ENCODE measurements at regions not wholly inside any gene's neighbourhood (a gene's known extent, or its start where the extent isn't known, plus 50 kb on each side); places are given as distances from the start of the nearest gene placed in this dataset.
"Not testable (repeated sequence)": the region's sequence is repeated elsewhere in the genome, so short reads cannot be mapped to it uniquely, and the experiment has no call there.

DNA sequence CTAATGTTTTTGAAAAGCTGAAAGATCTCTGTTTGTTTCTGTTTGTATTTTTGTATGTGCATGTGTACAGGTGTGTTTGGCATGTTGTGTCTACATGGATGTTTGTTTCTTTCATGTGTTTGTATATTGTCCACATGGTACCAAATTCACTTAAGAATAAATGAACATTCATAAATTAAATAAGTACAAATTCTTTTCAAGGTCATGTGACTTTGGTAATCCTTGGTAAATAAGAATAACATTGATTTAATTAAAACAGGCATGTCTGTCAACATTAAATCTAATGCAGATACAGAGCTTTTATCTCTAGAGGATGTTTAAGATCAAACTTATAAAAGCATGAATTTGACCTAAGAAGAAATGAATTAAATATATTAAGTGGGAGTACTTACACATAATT lies 219.8 kb upstream of the EPHA7 start:
- peaks cover 0 to 11% of the 10 kb centered on the region in 2 donors for H3K9me3 ChIP-seq
- DNase-seq (no peak), ATAC-seq (no peak)
- TF ChIP-seq, protein P1, sequence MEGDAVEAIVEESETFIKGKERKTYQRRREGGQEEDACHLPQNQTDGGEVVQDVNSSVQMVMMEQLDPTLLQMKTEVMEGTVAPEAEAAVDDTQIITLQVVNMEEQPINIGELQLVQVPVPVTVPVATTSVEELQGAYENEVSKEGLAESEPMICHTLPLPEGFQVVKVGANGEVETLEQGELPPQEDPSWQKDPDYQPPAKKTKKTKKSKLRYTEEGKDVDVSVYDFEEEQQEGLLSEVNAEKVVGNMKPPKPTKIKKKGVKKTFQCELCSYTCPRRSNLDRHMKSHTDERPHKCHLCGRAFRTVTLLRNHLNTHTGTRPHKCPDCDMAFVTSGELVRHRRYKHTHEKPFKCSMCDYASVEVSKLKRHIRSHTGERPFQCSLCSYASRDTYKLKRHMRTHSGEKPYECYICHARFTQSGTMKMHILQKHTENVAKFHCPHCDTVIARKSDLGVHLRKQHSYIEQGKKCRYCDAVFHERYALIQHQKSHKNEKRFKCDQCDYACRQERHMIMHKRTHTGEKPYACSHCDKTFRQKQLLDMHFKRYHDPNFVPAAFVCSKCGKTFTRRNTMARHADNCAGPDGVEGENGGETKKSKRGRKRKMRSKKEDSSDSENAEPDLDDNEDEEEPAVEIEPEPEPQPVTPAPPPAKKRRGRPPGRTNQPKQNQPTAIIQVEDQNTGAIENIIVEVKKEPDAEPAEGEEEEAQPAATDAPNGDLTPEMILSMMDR (IDR thresholded peaks at IDR 0.05) = no peak
- H3K36me3 ChIP-seq = no peaks in the 10 kb centered on the region
- H3K4me1 ChIP-seq = no peaks in the 10 kb centered on the region
- no peaks in the 10 kb centered on the region for H3K27me3 ChIP-seq
- intact Hi-C loops (cut with DNase I) = no loop called here
- no peak overlapping the region for H3K27ac ChIP-seq
- no peak overlapping the region for H3K4me3 ChIP-seq

- H3K27me3 ChIP-seq; H3K4me3 ChIP-seq; ATAC-seq; H3K36me3 ChIP-seq; H3K4me1 ChIP-seq; H3K27ac ChIP-seq; intact Hi-C loops (cut with DNase I); H3K9me3 ChIP-seq: not testable (repeated sequence)
- DNase-seq = peak in 1 of 4 donors; percentile 31
These were observed 217.8 kb upstream of the EPHA7 start for GRCh38 chr6:93636987-93637664.

GRCh38 chr6:93624408-93624807 lies 205.0 kb upstream of the EPHA7 start:
- intact Hi-C loops (cut with DNase I) = no loop called here
- Histone ChIP-seq H3K9me3 (no peaks in the 10 kb centered on the region), H3K4me3 (no peak overlapping the region), H3K4me1 (no peaks in the 10 kb centered on the region), H3K27ac (no peak overlapping the region), H3K36me3 (no peaks in the 10 kb centered on the region), H3K27me3 (no peaks in the 10 kb centered on the region)
- no peak for ATAC-seq
- DNase-seq = no peak
- TF ChIP-seq, protein P1 (IDR thresholded peaks at IDR 0.05) = no peak

DNA sequence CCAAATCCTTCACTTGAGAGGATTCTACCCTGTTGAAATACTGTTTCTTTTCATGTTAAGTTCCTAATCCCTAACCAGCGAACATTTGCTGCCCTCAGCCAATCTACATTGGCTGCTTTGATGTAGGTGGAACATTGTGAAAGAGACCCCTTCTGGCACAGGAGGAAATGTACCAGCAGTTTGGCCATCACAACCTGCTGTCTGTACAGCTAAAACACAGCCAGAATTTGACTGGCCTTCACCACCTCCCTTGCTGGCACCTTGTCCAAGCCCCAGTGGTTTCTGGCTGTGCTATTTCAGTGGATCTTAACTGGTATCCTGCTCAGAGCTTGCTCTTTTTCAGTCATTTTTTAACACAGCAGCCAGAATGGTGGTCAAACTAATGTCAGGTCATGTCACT lies 202.1 kb upstream of the EPHA7 start:
- Histone ChIP-seq H3K27me3 (no peaks in the 10 kb centered on the region), H3K27ac (no peak overlapping the region), H3K4me1 (no peaks in the 10 kb centered on the region), H3K4me3 (no peak overlapping the region), H3K9me3 (no peaks in the 10 kb centered on the region), H3K36me3 (no peaks in the 10 kb centered on the region)
- DNase-seq (peak in 1 of 4 donors; percentile 2), ATAC-seq (no peak)
- intact Hi-C loops (cut with DNase I) = no loop called here
- TF ChIP-seq, protein P1 (IDR thresholded peaks at IDR 0.05) = no peak

GRCh38 chr6:93604951-93605350 lies 185.6 kb upstream of the EPHA7 start:
- intact Hi-C loops (cut with DNase I) = no loop called here
- ATAC-seq (no peak), DNase-seq (no peak)
- H3K4me1 ChIP-seq = no peaks in the 10 kb centered on the region
- no peaks in the 10 kb centered on the region for H3K27me3 ChIP-seq
- no peak overlapping the region for H3K4me3 ChIP-seq
- TF ChIP-seq, protein P1 (IDR thresholded peaks at IDR 0.05) = no peak
- no peaks in the 10 kb centered on the region for H3K9me3 ChIP-seq
- H3K36me3 ChIP-seq = no peaks in the 10 kb centered on the region
- no peak overlapping the region for H3K27ac ChIP-seq

DNA sequence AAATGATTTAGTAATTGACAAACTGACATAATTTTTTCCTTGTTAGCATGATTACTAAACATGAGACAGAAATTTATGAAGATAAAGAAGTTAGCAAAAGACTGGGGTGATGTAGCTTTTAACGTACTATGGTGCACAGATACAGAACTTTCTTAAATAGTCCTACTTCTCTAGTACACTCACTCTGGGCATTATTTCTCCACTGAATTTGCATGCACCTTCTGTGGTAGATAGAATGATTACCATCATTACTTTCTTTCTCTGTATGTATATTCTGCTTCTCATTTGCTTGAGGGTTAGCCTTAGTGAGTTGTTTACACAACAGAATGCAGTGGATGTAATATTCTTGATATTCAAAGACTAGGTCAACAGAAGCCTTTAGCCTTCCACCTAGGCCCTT lies 173.1 kb upstream of the EPHA7 start:
- H3K4me1 ChIP-seq = no peaks in the 10 kb centered on the region
- H3K27ac ChIP-seq = no peak overlapping the region
- TF ChIP-seq, protein P1 (IDR thresholded peaks at IDR 0.05) = no peak
- intact Hi-C loops (cut with DNase I) = no loop called here
- ATAC-seq = no peak
- H3K27me3 ChIP-seq = no peaks in the 10 kb centered on the region
- no peak for DNase-seq
- H3K36me3 ChIP-seq = no peaks in the 10 kb centered on the region
- no peaks in the 10 kb centered on the region for H3K9me3 ChIP-seq
- H3K4me3 ChIP-seq = no peak overlapping the region
